Astrocyte of the cerebellum (primary cell): ENCODE measurements at regions not wholly inside any gene's neighbourhood (a gene's known extent, or its start where the extent isn't known, plus 50 kb on each side); places are given as distances from the start of the nearest gene placed in this dataset.

Source experiments
- DNase-seq: peaks from one replicate; pipeline ENCODE4 v3.0.0-alpha.2; 2011; ENCODE audit warnings: low read depth
- H3K4me3 ChIP-seq: 2 replicates; pipeline ENCODE4 v1.5.1; 2011; ENCODE audit warnings: mild to moderate bottlenecking, low read depth, low read length, moderate library complexity
- in situ Hi-C: cut with HindIII; loops from 2 replicates; pipeline ENCODE4 v1.10.0; 2017; ENCODE audit warnings: low sequenced_read_pairs
- TF ChIP-seq, protein P1 (sequence below): IDR thresholded peaks from 2 replicates; pipeline ENCODE4 v1.5.1; 2012; ENCODE audit warnings: low read length, low read depth, moderate library complexity, mild to moderate bottlenecking; ENCODE audit errors: missing control alignments

DNA sequence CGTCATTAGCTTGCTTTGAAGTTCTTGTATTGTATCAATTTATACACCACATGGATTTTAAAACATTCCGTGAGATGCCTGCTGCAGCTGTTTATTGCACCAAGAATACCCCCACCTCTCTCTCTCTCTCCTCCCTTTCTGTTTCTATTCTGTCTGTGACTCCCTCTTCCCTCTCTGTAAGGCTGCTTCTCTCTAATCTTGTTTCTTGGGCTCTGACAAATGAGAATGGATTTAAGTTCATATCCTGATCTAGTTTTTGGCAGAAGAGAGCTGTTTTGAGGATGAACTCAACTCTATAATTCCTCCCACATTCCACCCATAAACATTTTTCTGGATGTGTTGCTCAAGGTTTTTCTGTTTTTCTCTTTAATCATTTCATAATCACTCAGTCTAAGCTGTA lies 144.3 kb upstream of the FRY start:
- no peak overlapping the region for H3K4me3 ChIP-seq
- in situ Hi-C loops: no loop called here
- no peak for DNase-seq
- TF ChIP-seq, protein P1, sequence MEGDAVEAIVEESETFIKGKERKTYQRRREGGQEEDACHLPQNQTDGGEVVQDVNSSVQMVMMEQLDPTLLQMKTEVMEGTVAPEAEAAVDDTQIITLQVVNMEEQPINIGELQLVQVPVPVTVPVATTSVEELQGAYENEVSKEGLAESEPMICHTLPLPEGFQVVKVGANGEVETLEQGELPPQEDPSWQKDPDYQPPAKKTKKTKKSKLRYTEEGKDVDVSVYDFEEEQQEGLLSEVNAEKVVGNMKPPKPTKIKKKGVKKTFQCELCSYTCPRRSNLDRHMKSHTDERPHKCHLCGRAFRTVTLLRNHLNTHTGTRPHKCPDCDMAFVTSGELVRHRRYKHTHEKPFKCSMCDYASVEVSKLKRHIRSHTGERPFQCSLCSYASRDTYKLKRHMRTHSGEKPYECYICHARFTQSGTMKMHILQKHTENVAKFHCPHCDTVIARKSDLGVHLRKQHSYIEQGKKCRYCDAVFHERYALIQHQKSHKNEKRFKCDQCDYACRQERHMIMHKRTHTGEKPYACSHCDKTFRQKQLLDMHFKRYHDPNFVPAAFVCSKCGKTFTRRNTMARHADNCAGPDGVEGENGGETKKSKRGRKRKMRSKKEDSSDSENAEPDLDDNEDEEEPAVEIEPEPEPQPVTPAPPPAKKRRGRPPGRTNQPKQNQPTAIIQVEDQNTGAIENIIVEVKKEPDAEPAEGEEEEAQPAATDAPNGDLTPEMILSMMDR: no peak

DNA sequence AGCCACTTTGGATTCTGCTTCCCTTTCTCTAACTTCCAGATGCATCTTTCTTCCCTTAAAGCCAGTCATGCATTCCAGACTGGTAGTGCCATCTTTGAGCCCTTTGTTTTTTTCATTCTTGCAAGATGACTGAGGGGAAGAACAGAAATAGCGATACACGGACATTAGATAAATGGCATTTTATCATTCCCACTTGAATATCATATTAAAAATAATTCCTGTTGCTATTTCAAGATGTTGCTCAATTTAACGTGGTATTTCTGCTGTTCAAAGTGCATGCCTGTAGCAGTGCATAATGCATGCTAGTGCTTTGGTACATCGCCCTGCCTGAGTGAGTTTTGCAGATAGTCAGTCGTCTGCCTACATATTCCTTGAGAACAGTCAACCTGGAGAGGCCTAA lies 140.6 kb upstream of the FRY start:
- in situ Hi-C loops: no loop called here

DNA sequence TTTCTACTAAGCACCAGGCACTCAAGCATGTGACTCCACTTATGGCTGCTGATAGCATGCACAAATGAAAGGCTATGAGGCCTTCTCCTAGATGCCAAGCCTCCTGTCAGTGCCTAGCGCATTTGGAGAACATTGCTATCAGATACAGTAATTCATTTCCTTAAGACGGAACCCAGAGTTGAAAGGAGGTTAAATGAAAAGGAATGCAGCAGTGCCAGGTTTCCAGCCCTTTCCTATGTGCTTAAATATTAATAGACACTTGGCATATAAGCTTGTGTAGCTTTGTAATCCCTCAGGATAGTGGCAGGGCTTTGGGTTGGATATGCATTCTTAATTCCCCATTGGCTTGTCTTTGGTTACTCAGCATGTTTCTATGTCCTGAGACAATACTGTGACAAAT lies 140.1 kb upstream of the FRY start:
- DNase-seq: no peak
- in situ Hi-C loops: no loop called here
- TF ChIP-seq, protein P1: no peak
- H3K4me3 ChIP-seq: no peak overlapping the region

More for the DNA sequence above, 140.6 kb upstream of the FRY start:
- no peak overlapping the region for H3K4me3 ChIP-seq
- no peak for DNase-seq
- TF ChIP-seq, protein P1: no peak

DNA sequence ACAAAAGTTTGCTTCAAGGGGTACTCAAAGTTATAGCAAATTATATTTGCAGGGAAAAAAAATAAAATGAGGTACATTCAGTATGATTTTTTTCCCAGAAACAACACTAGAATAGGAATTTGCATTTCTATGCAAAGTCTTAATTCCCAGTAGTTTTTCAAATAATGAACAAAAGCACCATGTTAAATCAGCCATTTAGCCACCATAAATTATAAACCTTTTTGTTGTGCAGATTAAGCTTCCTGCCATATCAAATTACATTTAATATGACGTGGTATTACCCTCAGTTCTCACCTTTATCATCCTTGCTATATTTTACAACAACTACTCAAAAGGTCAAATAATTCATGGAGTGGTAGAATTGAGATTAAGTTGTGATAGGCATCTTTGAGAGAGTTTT lies 136.6 kb upstream of the FRY start:
- H3K4me3 ChIP-seq: no peak overlapping the region
- DNase-seq: no peak
- TF ChIP-seq, protein P1: no peak
- in situ Hi-C loops: no loop called here

DNA sequence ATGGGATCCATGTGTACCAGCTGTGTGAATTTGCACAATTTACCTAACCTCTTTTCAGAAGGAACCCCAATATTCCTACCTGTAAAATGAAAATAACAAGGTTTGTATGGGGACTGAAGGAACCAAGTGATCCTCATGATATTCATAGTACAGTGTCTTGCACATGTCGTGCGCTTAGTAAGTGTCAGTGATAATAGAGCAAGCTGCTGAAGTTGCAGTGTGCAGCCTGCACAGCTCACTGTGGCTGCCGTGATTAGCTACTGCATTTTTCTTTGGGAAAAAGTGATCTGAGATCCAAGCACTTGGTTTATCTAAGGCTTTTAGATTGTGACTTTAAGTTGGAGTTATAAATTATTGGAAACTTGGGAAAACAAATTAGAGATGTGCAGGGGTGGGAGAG lies 135.9 kb upstream of the FRY start:
- in situ Hi-C loops: no loop called here
- TF ChIP-seq, protein P1: no peak

DNA sequence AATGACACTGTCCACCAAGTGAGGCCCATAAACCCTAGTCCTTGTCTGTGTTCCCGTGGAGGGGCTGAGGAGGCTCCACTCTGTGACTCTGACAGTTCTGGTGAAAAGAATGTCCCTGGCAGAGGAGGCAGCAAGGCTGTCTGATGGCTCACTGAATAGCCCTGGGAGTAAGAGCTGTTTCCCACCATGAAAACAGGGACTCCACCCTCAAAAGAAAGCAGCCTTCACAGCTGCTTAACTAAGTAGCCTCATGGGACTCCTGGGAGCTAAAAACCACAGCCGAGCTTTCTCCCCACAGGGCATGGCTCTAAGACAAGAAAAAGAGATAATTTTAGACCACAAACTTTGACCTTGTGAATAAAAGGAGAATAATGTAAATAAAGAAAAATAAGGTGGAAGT lies 135.1 kb upstream of the FRY start:
- in situ Hi-C loops: no loop called here
- H3K4me3 ChIP-seq: no peak overlapping the region
- peak; percentile 36 for DNase-seq
- TF ChIP-seq, protein P1: no peak

More for the DNA sequence above, 135.9 kb upstream of the FRY start:
- DNase-seq: no peak
- H3K4me3 ChIP-seq: no peak overlapping the region
